Gastroesophageal sphincter (tissue), 4 donors: ENCODE measurements at regions not wholly inside any gene's neighbourhood (a gene's known extent, or its start where the extent isn't known, plus 50 kb on each side); places are given as distances from the start of the nearest gene placed in this dataset.
"Not testable (repeated sequence)": the region's sequence is repeated elsewhere in the genome, so short reads cannot be mapped to it uniquely, and the experiment has no call there.

Experiments
- ATAC-seq: fragments of 150-250 bp; one replicate; pipeline ENCODE4 v1.9.1; 2016; ENCODE audit warnings: mild to moderate bottlenecking, moderate library complexity
- H3K27ac ChIP-seq, 4 donors: fragments of 200-600 bp; sonication (generic) in 3 of 4; 1 replicate in 3 of 4; 2 replicates in 1 of 4; pipeline ENCODE4 v1.5.1; 2016 to 2019
- H3K27me3 ChIP-seq: fragments of 200-600 bp; sonication (generic); one replicate; pipeline ENCODE4 v1.5.1; 2019
- H3K36me3 ChIP-seq, 2 donors: fragments of 200-600 bp; sonication (generic); one replicate each; pipeline ENCODE4 v1.5.1; 2019; ENCODE audit warnings: control low read depth in 1 of 2
- H3K4me1 ChIP-seq, 3 donors: fragments of 200-600 bp; sonication (generic); 1 replicate in 2 of 3; 2 replicates in 1 of 3; pipeline ENCODE4 v1.5.1; 2016 to 2019; ENCODE audit warnings: control low read depth in 2 of 3
- H3K4me3 ChIP-seq, 2 donors: fragments of 200-600 bp; sonication (generic); one replicate each; pipeline ENCODE4 v1.5.1; 2019; ENCODE audit warnings: mild to moderate bottlenecking in 1 of 2, moderate library complexity in 1 of 2
- H3K9me3 ChIP-seq, 3 donors: fragments of 200-600 bp; sonication (generic); one replicate each; pipeline ENCODE4 v1.5.1; 2017 to 2019; ENCODE audit warnings: control low read depth in 2 of 3
- CTCF ChIP-seq, 4 experiments: fragments of 200-600 bp in 2 of 4; fragments of 450-650 bp in 2 of 4; sonication (generic) in 1 of 4; IDR thresholded peaks; one replicate each; pipeline ENCODE4 v1.5.1; 2017 to 2019; ENCODE audit warnings: antibody characterized with exemption in 4 of 4, mild to moderate bottlenecking in 2 of 4, moderate library complexity in 2 of 4
- EP300 ChIP-seq: sonication (generic); formaldehyde crosslinking; IDR thresholded peaks from one replicate; pipeline ENCODE4 v1.6.1; 2017; ENCODE audit warnings: antibody characterized with exemption, mild to moderate bottlenecking
- POLR2A ChIP-seq, 2 donors: fragments of 450-650 bp; IDR thresholded peaks; one replicate each; pipeline ENCODE4 v1.6.1; 2017; ENCODE audit warnings: antibody characterized with exemption in 2 of 2, mild to moderate bottlenecking in 2 of 2, moderate library complexity in 1 of 2
- POLR2AphosphoS5 ChIP-seq: sonication (generic); formaldehyde crosslinking; IDR thresholded peaks from one replicate; pipeline ENCODE4 v1.6.1; 2017; ENCODE audit warnings: antibody characterized with exemption
- WGBS, 2 donors: methylation state at CpG; one replicate each; pipeline ENCODE4 v1.1.5; 2018; ENCODE audit warnings: low coverage in 1 of 2; 5-methylcytosine and 5-hydroxymethylcytosine counted together

GRCh38 chr1:207196135-207196534, 92.1 kb downstream of the C4BPA start:
- peaks cover 0 to 15% (median 0%) of the 10 kb centered on the region in 3 donors for H3K9me3 ChIP-seq
- not testable (repeated sequence) for H3K4me3 ChIP-seq, H3K27me3 ChIP-seq, ATAC-seq, H3K27ac ChIP-seq, H3K4me1 ChIP-seq, H3K36me3 ChIP-seq
- WGBS, 2 donors = 95 to 100% methylated on average over 2 to 5 of the region's 7 CpGs

DNA sequence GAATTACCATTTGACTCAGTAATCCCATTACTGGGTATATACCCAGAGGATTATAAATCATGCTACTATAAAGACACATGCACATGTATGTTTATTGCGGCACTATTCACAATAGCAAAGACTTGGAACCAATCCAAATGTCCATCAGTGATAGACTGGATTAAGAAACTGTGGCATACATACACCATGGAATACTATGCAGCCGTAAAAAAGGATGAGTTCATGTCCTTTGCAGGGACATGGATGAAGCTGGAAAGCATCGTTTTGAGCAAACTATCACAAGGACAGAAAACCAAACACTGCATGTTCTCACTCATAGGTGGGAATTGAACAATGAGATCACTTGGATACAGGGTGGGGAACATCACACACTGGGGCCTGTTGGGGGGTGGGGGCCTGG, 97.5 kb downstream of the C4BPA start:
- not testable (repeated sequence) for H3K27ac ChIP-seq, H3K27me3 ChIP-seq, H3K4me3 ChIP-seq, H3K36me3 ChIP-seq, H3K4me1 ChIP-seq, ATAC-seq
- whole genome bisulfite sequencing, 2 donors = 90 to 96% methylated on average over 3 of the region's 3 CpGs
- H3K9me3 ChIP-seq = peaks cover 0 to 19% (median 0%) of the 10 kb centered on the region in 3 donors

DNA sequence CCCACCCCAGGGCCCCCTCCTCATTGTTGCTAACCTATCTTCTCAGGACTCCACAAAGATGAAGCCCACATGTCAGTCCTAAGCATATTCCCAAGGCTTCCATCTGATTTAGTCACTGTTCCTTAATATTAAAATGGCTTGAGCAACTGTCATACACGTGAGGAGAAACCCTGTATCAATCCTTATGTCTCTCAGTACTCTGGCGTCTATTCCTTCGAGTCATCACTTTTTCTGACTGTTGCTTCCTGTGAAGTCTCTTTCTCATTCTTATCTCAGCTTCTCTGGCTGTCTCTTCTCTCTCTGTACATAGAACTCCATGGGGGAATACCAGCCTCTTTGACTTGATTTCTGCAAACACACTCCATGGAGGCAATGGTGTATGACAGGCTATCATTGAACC, 98.4 kb downstream of the C4BPA start:
- Histone ChIP-seq H3K36me3 (no peaks in the 10 kb centered on the region), H3K9me3 (peaks cover 0 to 28% (median 0%) of the 10 kb centered on the region in 3 donors), H3K27me3 (no peaks in the 10 kb centered on the region), H3K4me1 (no peaks in the 10 kb centered on the region), H3K27ac (no peak overlapping the region), H3K4me3 (no peak overlapping the region)
- TF ChIP-seq POLR2AphosphoS5 (no peak), CTCF (IDR thresholded peaks at IDR 0.05) (no peak), POLR2A (IDR thresholded peaks at IDR 0.05) (no peak), EP300 (no peak)
- WGBS, 2 donors = 62 to 74% methylated on average over 3 of the region's 3 CpGs
- no peak for ATAC-seq

DNA sequence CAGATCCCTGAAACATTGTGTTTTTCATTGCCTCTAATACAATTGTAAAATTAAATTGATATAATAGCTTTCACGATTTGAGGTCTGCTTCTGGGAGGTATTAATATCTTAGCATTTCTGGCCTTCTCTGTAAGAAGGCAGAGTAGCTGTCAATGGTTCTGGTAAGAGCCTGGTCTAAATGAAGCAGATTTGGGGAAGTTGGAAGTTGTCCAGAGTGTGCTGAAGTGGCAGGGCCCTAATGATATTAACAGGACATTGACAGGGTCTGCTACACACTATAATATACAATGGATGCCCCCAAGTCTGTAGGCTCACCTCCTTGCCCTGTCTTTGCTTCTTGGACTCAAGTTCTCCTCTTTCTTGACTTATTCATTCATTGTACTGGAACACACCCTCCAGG, 99.5 kb downstream of the C4BPA start:
- no peaks in the 10 kb centered on the region for H3K27me3 ChIP-seq
- H3K36me3 ChIP-seq = no peaks in the 10 kb centered on the region
- no peak for ATAC-seq
- TF ChIP-seq EP300 = no peak
- TF ChIP-seq CTCF (IDR thresholded peaks at IDR 0.05) = no peak
- no peak for TF ChIP-seq POLR2A (IDR thresholded peaks at IDR 0.05)
- no peak for TF ChIP-seq POLR2AphosphoS5
- no peak overlapping the region for H3K27ac ChIP-seq
- no peak overlapping the region for H3K4me3 ChIP-seq
- H3K4me1 ChIP-seq = no peaks in the 10 kb centered on the region
- WGBS, 2 donors = 77 to 88% methylated on average over 1 of the region's 1 CpG
- peaks cover 0 to 29% (median 0%) of the 10 kb centered on the region in 3 donors for H3K9me3 ChIP-seq

DNA sequence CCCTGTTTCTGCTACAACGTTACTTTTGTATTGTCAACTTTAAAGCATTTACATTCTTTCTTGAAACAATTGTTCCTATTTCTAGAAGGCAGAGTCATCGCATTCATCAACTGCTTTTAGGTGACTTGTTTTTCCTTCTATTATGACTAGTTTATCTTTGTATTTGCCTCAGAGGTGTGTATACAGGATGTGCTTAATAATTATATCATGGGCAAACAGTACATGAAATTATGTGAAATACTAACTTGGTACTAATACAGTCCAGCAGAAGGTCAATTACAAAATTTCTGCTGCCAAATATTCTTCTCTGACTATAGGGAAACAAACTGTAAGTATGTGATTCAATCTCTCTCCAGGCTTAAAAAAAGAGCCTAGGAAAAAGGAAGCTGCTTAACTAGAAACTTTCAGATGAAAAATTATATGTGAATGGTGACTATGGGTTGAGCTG, 101.6 kb downstream of the C4BPA start:
- Histone ChIP-seq H3K4me1 (no peaks in the 10 kb centered on the region), H3K27ac (peak overlapping the region in 2 of 4 donors; percentile 51 to 54), H3K36me3 (no peaks in the 10 kb centered on the region), H3K27me3 (no peaks in the 10 kb centered on the region), H3K9me3 (peaks cover 0 to 26% (median 0%) of the 10 kb centered on the region in 3 donors), H3K4me3 (no peak overlapping the region)
- TF ChIP-seq POLR2A (IDR thresholded peaks at IDR 0.05) (no peak), POLR2AphosphoS5 (no peak)
- 65 to 68% methylated on average over 2 of the region's 2 CpGs for WGBS, 2 donors
- no peak for ATAC-seq

- not testable (repeated sequence) for H3K4me1 ChIP-seq, H3K36me3 ChIP-seq, H3K27me3 ChIP-seq, ATAC-seq, H3K4me3 ChIP-seq, H3K27ac ChIP-seq
- H3K9me3 ChIP-seq = peaks cover 0 to 17% (median 0%) of the 10 kb centered on the region in 3 donors
- WGBS, 2 donors = 80 to 83% methylated on average over 2 of the region's 2 CpGs
These were observed 104.7 kb downstream of the C4BPA start for GRCh38 chr1:207208691-207209090.

DNA sequence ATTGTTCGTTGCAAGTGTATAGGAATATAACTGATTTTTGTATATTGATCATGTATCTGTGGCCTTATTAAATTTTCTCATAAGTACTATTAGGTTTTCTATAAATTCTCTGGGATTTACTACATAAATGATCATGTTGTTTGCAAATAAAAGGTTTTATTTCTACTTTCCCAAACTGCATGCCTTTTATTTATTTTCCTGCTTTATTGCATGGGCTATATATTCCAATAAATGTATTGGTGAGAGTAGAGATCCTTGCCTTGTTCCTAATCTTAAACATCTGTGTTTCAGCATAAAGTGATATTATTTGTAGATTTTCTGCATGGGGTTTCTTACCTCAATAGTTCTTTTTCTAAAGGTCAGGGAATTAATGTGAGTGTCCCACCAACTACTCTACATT, 107.0 kb upstream of the CD55 start:
- Histone ChIP-seq H3K27me3 (no peaks in the 10 kb centered on the region), H3K9me3 (peaks cover 0 to 19% (median 0%) of the 10 kb centered on the region in 3 donors), H3K4me3 (no peak overlapping the region), H3K4me1 (peaks cover 0 to 6% (median 0%) of the 10 kb centered on the region in 3 donors), H3K27ac (no peak overlapping the region), H3K36me3 (no peaks in the 10 kb centered on the region)
- ATAC-seq = no peak
- TF ChIP-seq POLR2A (IDR thresholded peaks at IDR 0.05) (no peak), CTCF (IDR thresholded peaks at IDR 0.05) (no peak)
- WGBS, 2 donors = 81 to 83% methylated on average over 1 of the region's 1 CpG
